B cell (primary cell): ENCODE measurements at regions not wholly inside any gene's neighbourhood (a gene's known extent, or its start where the extent isn't known, plus 50 kb on each side); places are given as distances from the start of the nearest gene placed in this dataset.

Experiments
- ATAC-seq: fragments of 200-7000 bp; cut with Tn5 transposase; one replicate; pipeline ENCODE4 v1.10.0; 2021; ENCODE audit warnings: low read depth, mild to moderate bottlenecking, moderate number of reproducible peaks, moderate library complexity
- CTCF ChIA-PET: fragments of 350-600 bp; sonication (Branson Sonifier 250); formaldehyde crosslinking; loops from one replicate; lab custom pipeline; 2021; ENCODE audit warnings: antibody characterized with exemption, inconsistent platforms; lab: Charles Lee
- POLR2A ChIA-PET: fragments of 350-600 bp; sonication (Branson Sonifier 250); formaldehyde crosslinking; loops from one replicate; lab custom pipeline; 2021; ENCODE audit warnings: antibody characterized with exemption; lab: Charles Lee
- DNase-seq: peaks from one replicate; pipeline ENCODE4 v3.0.0; 2013
- H2AFZ ChIP-seq: 2 replicates; pipeline ENCODE4 v1.6.1; 2012; ENCODE audit warnings: mild to moderate bottlenecking, low read depth, low read length; ENCODE audit not compliant: insufficient read depth, poor library complexity, severe bottlenecking
- H3K27ac ChIP-seq, 2 donors: 1 replicate in 1 of 2; 2 replicates in 1 of 2; pipeline ENCODE4 v1.5.1; 2012 to 2013; ENCODE audit warnings: low read length in 2 of 2, mild to moderate bottlenecking in 2 of 2, moderate library complexity in 1 of 2
- H3K27me3 ChIP-seq, 4 experiments: fragments of 200-600 bp in 1 of 4; sonication (generic) in 1 of 4; replicated peaks in 1 of 4; 1 replicate in 2 of 4; 2 replicates in 2 of 4; pipeline versions ENCODE4 v1.6.1 to v1.7.0; 2013 to 2016; ENCODE audit warnings: low read length in 3 of 4, mild to moderate bottlenecking in 2 of 4, mixed read lengths in 1 of 4, moderate library complexity in 1 of 4; ENCODE audit not compliant: insufficient read depth in 4 of 4, control insufficient read depth in 3 of 4; ENCODE audit errors: control extremely low read depth in 1 of 4
- H3K36me3 ChIP-seq, 2 experiments: replicated peaks in 1 of 2; 1 replicate in 1 of 2; 2 replicates in 1 of 2; pipeline versions ENCODE4 v1.6.1 to v1.7.1; 2013; ENCODE audit warnings: low read length in 1 of 2; ENCODE audit not compliant: insufficient read depth in 2 of 2, control insufficient read depth in 1 of 2; ENCODE audit errors: control extremely low read depth in 1 of 2, extremely low read depth in 1 of 2
- H3K4me1 ChIP-seq, 2 donors: fragments of 200-600 bp in 1 of 2; sonication (generic) in 1 of 2; 1 replicate in 1 of 2; 2 replicates in 1 of 2; pipeline versions ENCODE4 v1.5.1 to v1.6.1; 2013 to 2017; ENCODE audit warnings: low read length in 2 of 2; ENCODE audit not compliant: control insufficient read depth in 2 of 2, insufficient read depth in 2 of 2
- H3K4me2 ChIP-seq: replicated peaks from 2 replicates; pipeline ENCODE3; 2012; ENCODE audit warnings: mild to moderate bottlenecking, low read depth, low read length; ENCODE audit not compliant: poor library complexity, severe bottlenecking
- H3K4me3 ChIP-seq, 5 experiments: fragments of 200-600 bp in 1 of 5; sonication (generic) in 1 of 5; 1 replicate in 3 of 5; 2 replicates in 2 of 5; pipeline versions ENCODE4 v1.5.1 to v1.7.0; 2011 to 2016; ENCODE audit warnings: low read length in 4 of 5, mild to moderate bottlenecking in 4 of 5, low read depth in 2 of 5, control low read depth in 1 of 5, moderate library complexity in 1 of 5; ENCODE audit not compliant: insufficient read depth in 1 of 5; ENCODE audit errors: control extremely low read depth in 1 of 5, extremely low read depth in 1 of 5
- H3K79me2 ChIP-seq: fragments of 200-600 bp; sonication (generic); one replicate; pipeline ENCODE4 v1.6.0; 2016; ENCODE audit warnings: low read length; ENCODE audit not compliant: control insufficient read depth, insufficient read depth
- H3K9ac ChIP-seq: fragments of 200-600 bp; sonication (generic); 2 replicates; pipeline ENCODE4 v1.6.1; 2017; ENCODE audit warnings: mild to moderate bottlenecking, low read length, moderate library complexity
- H3K9me3 ChIP-seq, 3 donors: one replicate each; pipeline versions ENCODE4 v1.6.1 to v1.7.1; 2013; ENCODE audit warnings: low read length in 2 of 3; ENCODE audit not compliant: control insufficient read depth in 2 of 3, insufficient read depth in 1 of 3; ENCODE audit errors: control extremely low read depth in 1 of 3
- H4K20me1 ChIP-seq: 2 replicates; pipeline ENCODE4 v1.6.0; 2012; ENCODE audit warnings: mild to moderate bottlenecking, low read length; ENCODE audit not compliant: insufficient read depth, control insufficient read depth, poor library complexity, severe bottlenecking
- H3K27ac Mint-ChIP-seq: one replicate; pipeline ENCODE4 v1.8.0; 2021; ENCODE audit warnings: mixed read lengths
- H3K27me3 Mint-ChIP-seq: one replicate; pipeline ENCODE4 v1.8.0; 2021; ENCODE audit warnings: mixed read lengths
- H3K4me1 Mint-ChIP-seq: one replicate; pipeline ENCODE4 v1.8.0; 2021; ENCODE audit warnings: mixed read lengths
- H3K4me3 Mint-ChIP-seq: one replicate; pipeline ENCODE4 v1.8.0; 2021; ENCODE audit warnings: mixed read lengths
- H3K9me3 Mint-ChIP-seq: one replicate; pipeline ENCODE4 v1.8.0; 2022; ENCODE audit warnings: mixed read lengths; ENCODE audit not compliant: insufficient read depth
- CTCF ChIP-seq: fragments of 200-600 bp; IDR thresholded peaks from one replicate; pipeline ENCODE4 v1.8.0; 2022; ENCODE audit warnings: antibody characterized with exemption, mild to moderate bottlenecking
- EZH2 ChIP-seq: IDR thresholded peaks from 2 replicates; pipeline ENCODE4 v1.6.1; 2012; ENCODE audit warnings: borderline replicate concordance, low read depth, mild to moderate bottlenecking, moderate library complexity, low read length; ENCODE audit not compliant: insufficient read depth, poor library complexity, severe bottlenecking
- WGBS: methylation state at CpG from one replicate; pipeline ENCODE4 v1.1.5; 2013; ENCODE audit warnings: missing lambda C conversion rate; ENCODE audit not compliant: insufficient coverage; 5-methylcytosine and 5-hydroxymethylcytosine counted together
- intact Hi-C: fragments of 100-400 bp; cut with micrococcal nuclease; formaldehyde crosslinking; loops from one replicate; pipeline ENCODE4 v1.10.0; 2022

DNA sequence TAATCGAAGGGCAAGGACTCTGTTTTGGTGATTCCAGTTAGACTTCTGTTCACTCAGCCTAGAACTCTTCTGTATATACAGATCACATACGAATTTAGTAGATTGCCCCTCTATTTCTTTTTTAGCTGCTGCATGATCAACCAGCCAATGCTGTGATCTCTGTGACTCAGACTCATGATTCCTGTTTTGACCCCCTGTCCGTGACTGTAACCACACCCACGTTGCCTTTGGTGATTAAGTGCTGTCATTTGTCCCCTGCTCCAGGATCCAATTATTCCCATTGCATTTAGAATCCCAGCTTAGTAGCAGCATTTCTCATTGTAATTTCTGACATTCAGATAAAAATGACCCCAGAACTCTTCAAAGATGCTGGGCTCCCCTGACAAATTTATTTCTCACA is 545.7 kb downstream of the NPIPA7 start:
- 68% methylated on average over 3 of the region's 4 CpGs for WGBS
- TF ChIP-seq CTCF (no peak), EZH2 (no peak)

DNA sequence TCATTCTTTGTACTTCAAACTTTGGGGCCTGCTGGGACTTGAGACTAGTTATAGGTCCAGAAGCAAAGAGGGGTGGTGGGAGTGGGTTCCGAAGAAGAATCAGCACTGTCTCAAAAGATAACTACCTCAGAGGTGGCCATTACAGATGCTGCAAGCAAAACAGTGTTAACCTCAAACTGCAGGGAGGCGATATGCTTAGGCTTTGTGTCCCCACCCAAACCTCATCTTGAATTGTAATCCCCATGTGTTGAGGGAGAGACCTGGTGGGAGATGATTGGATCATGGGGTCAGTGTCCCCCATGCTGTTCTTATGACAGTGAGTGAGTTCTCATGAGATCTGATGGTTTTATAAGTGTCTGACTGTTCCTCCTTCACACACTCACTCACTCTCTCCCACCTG is 545.3 kb downstream of the XYLT1 start:
- Histone ChIP-seq H3K9ac (no peak overlapping the region), H3K36me3 (no peaks in the 10 kb centered on the region), H3K4me3 (no peak overlapping the region), H3K79me2 (no peaks in the 10 kb centered on the region), H4K20me1 (no peaks in the 10 kb centered on the region), H3K27ac (no peak overlapping the region), H3K27me3 (no peaks in the 10 kb centered on the region), H2AFZ (no peak overlapping the region), H3K4me1 (no peaks in the 10 kb centered on the region), H3K4me2 (no peak overlapping the region), H3K9me3 (peaks cover 1 to 4% (median 3%) of the 10 kb centered on the region in 3 donors)
- DNase-seq (no peak), ATAC-seq (no peak)
- intact Hi-C loops: no loop called here
- Mint-ChIP-seq H3K27ac (no peak overlapping the region), H3K9me3 (no peaks in the 10 kb centered on the region), H3K27me3 (peaks cover 21% of the 10 kb centered on the region), H3K4me3 (no peak overlapping the region), H3K4me1 (no peaks in the 10 kb centered on the region)
- CTCF ChIA-PET: no interaction called here
- POLR2A ChIA-PET: no interaction called here
- 100% methylated on average over 1 of the region's 2 CpGs for WGBS
- TF ChIP-seq EZH2 (no peak), CTCF (no peak)

More for the DNA sequence above, 545.7 kb downstream of the NPIPA7 start:
- Mint-ChIP-seq H3K4me3 (no peak overlapping the region), H3K4me1 (no peaks in the 10 kb centered on the region), H3K9me3 (no peaks in the 10 kb centered on the region), H3K27me3 (peaks cover 17% of the 10 kb centered on the region), H3K27ac (no peak overlapping the region)
- H3K4me1 ChIP-seq: no peaks in the 10 kb centered on the region
- DNase-seq (no peak), ATAC-seq (no peak)
- no peak overlapping the region for H3K4me3 ChIP-seq
- no peaks in the 10 kb centered on the region for H3K36me3 ChIP-seq
- H3K4me2 ChIP-seq: no peak overlapping the region
- H3K9me3 ChIP-seq: peaks cover 1 to 4% (median 3%) of the 10 kb centered on the region in 3 donors
- H3K27me3 ChIP-seq: no peaks in the 10 kb centered on the region
- CTCF ChIA-PET: interaction anchor here (0.9 kb wide), 1 partner anchor 63 kb away, joined by 3 read pairs; no protein-coding TSS in a partner anchor
- POLR2A ChIA-PET: no interaction called here
- H3K9ac ChIP-seq: no peak overlapping the region
- H4K20me1 ChIP-seq: no peaks in the 10 kb centered on the region
- no peak overlapping the region for H2AFZ ChIP-seq
- intact Hi-C loops: no loop called here
- H3K27ac ChIP-seq: no peak overlapping the region
- no peaks in the 10 kb centered on the region for H3K79me2 ChIP-seq
